IPS-15b (cell line): ENCODE measurements at regions not wholly inside any gene's neighbourhood (a gene's known extent, or its start where the extent isn't known, plus 50 kb on each side); places are given as distances from the start of the nearest gene placed in this dataset.
"Not testable (repeated sequence)": the region's sequence is repeated elsewhere in the genome, so short reads cannot be mapped to it uniquely, and the experiment has no call there.

Experiments
- H3K27me3 ChIP-seq: one replicate; pipeline ENCODE4 v1.6.1; 2013; ENCODE audit warnings: low read length; ENCODE audit not compliant: control insufficient read depth, insufficient read depth
- H3K36me3 ChIP-seq: one replicate; pipeline ENCODE4 v1.6.1; 2013; ENCODE audit warnings: low read length; ENCODE audit not compliant: control insufficient read depth, insufficient read depth
- H3K4me1 ChIP-seq: one replicate; pipeline ENCODE4 v1.6.1; 2013; ENCODE audit warnings: mild to moderate bottlenecking, low read length; ENCODE audit not compliant: control insufficient read depth, insufficient read depth
- H3K4me3 ChIP-seq: one replicate; pipeline ENCODE4 v1.5.1; 2013; ENCODE audit warnings: low read depth, low read length
- H3K9ac ChIP-seq: one replicate; pipeline ENCODE4 v1.6.1; 2013; ENCODE audit warnings: low read depth, mild to moderate bottlenecking, low read length
- H3K9me3 ChIP-seq: one replicate; pipeline ENCODE4 v1.6.1; 2013; ENCODE audit warnings: mild to moderate bottlenecking, low read length; ENCODE audit not compliant: control insufficient read depth, insufficient read depth

DNA sequence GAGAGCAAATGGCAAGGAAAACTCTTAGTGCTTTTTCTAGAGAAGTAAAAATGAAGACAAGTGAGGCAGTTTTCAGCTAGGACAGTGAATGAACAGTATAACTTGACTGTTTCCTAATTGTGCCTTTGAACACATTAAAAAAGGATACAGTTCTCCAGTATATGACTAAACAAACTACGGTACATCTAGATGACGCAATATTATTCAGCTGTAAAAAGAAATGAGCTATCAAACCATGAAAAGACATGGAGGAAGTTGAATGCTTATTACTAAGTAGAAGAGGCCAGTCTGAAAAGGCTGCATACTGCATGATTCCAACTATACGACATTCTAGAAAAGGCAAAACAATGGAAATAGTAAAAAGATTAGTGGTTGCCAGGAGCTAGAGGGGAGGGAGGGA lies 206.3 kb downstream of the SIPA1L2 start:
- Histone ChIP-seq H3K36me3 (no peaks in the 10 kb centered on the region), H3K9me3 (no peaks in the 10 kb centered on the region), H3K4me3 (no peak overlapping the region), H3K4me1 (no peaks in the 10 kb centered on the region), H3K27me3 (no peaks in the 10 kb centered on the region), H3K9ac (no peak overlapping the region)

DNA sequence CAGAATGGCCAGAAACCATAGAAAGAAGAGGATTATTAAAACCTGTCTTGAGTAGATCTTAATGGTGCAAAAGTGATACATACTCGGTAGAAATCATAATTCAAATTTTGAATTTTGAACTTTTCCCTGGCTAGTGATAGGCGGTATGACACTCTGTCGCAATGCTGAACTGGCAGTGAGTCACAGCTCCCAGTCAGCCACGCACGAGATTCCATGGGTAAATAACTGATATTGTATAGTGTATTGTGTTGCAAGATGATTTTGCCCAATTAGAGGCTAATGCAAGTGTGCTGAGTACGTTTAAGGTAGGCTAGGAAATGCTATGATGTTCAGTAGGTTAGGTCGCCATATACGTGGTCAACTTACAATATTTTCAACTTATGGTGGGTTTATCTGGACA lies 207.0 kb downstream of the SIPA1L2 start:
- no peaks in the 10 kb centered on the region for H3K36me3 ChIP-seq
- H3K4me3 ChIP-seq = no peak overlapping the region
- no peaks in the 10 kb centered on the region for H3K9me3 ChIP-seq
- no peak overlapping the region for H3K9ac ChIP-seq
- H3K4me1 ChIP-seq = no peaks in the 10 kb centered on the region
- no peaks in the 10 kb centered on the region for H3K27me3 ChIP-seq

DNA sequence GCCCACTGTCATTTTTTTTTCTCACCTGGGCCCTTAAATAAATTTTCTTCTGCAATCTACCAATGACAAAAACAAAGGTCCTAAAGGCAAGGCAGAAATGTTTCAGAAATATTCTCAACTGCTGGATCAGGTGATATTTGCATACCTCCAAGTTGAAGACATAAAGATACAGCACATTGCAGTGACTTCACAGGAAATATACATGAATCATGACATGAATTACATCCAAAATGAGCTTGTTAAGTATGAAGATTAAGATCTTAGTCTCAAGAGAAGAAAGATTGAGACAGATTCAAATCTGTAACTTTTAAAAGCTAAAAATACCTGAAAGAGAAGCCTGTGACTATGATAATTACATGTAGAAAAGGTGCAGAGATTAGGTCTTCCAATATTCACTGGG lies 207.8 kb downstream of the SIPA1L2 start:
- H3K9me3 ChIP-seq = no peaks in the 10 kb centered on the region
- no peaks in the 10 kb centered on the region for H3K4me1 ChIP-seq
- no peak overlapping the region for H3K9ac ChIP-seq
- H3K36me3 ChIP-seq = no peaks in the 10 kb centered on the region
- no peak overlapping the region for H3K4me3 ChIP-seq
- H3K27me3 ChIP-seq = no peaks in the 10 kb centered on the region

DNA sequence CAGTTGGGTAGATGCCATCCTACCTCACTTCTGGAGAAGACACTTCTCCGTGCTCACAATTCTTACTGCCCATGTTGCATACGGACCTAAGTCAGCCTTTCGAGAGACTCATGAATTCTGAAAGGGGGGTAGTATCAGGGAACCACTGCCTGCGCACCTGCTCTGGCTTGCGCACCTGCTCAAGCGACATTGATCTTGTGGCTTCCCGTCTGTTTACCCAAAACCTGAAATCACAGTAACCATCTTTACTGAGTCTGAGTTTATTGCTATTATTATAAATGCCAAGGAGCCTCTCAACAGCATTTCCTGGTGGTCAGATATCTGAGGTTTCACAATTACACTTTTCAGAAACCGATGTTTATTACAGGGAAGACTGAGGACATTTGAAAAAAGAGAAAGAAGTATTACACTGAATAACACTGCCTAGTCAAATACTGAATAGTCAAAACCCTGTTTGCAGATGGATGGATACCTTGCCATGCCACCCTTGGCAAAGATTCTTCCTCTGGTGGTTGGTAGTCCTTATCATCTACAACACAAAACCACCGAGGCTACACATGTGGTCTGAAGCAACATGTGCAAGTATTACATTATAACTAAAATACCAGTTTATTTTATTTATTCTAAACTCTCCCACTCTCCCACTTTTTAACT lies 208.7 kb downstream of the SIPA1L2 start:
- Histone ChIP-seq H3K4me1 (no peaks in the 10 kb centered on the region), H3K36me3 (no peaks in the 10 kb centered on the region), H3K4me3 (no peak overlapping the region), H3K9me3 (no peaks in the 10 kb centered on the region), H3K27me3 (no peaks in the 10 kb centered on the region), H3K9ac (no peak overlapping the region)

DNA sequence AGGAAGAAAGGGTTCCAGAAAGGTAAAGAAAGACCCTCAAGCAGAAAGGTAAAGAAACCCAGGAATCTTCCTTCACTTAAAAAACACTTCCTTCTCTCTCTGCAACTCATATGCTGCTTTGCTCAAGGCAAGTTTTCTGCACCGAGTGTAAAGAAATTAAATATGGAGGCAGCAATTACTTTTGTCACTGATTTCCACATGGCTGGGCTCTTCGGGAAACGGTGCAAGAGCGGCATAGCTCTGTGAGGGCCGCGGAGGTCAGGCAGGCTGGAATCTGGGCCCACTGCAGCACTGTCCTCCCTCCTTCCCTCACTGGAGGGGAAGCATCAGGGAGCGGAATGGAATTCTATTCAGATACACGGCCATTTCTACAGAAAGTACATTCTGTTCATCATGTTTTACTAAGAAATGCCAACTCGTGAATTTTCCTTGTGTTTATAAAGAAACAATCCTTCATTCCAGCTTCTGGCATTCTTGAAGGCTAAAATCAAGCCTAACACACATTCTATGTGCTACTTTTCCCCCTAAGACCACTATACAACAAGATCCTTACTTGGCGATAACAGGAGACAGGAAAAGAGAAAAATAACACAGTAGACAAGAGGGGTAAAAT lies 212.2 kb downstream of the SIPA1L2 start:
- no peak overlapping the region for H3K4me3 ChIP-seq
- no peaks in the 10 kb centered on the region for H3K36me3 ChIP-seq
- no peaks in the 10 kb centered on the region for H3K27me3 ChIP-seq
- H3K9me3 ChIP-seq = no peaks in the 10 kb centered on the region
- H3K4me1 ChIP-seq = no peaks in the 10 kb centered on the region
- H3K9ac ChIP-seq = no peak overlapping the region

DNA sequence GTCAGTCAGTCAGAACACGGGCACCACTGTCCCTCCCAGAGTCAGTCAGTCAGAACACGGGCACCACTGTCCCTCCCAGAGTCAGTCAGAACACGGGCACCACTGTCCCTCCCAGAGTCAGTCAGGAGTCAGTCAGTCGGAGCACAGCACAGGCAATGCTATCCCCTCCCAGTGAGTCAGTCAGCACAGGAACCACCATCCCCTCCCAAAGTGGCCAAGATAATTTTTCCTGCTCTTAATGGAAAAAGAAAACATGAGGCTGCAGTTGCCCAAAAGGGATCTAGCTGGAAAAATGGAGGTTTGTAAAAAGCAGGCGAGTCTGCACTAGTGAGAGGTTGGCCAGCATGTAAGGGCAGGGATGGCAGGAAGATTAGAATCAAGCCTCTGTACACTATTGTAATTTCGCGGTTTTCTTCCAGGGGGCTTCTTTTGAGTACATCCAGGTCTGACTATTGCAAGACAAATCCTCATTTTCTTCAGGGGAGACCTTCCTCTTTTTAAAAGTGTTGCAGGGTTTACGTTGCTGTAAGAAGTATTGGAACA lies 213.8 kb downstream of the SIPA1L2 start:
- no peaks in the 10 kb centered on the region for H3K4me1 ChIP-seq
- no peak overlapping the region for H3K9ac ChIP-seq
- no peaks in the 10 kb centered on the region for H3K27me3 ChIP-seq
- H3K9me3 ChIP-seq = no peaks in the 10 kb centered on the region
- no peak overlapping the region for H3K4me3 ChIP-seq
- H3K36me3 ChIP-seq = no peaks in the 10 kb centered on the region

DNA sequence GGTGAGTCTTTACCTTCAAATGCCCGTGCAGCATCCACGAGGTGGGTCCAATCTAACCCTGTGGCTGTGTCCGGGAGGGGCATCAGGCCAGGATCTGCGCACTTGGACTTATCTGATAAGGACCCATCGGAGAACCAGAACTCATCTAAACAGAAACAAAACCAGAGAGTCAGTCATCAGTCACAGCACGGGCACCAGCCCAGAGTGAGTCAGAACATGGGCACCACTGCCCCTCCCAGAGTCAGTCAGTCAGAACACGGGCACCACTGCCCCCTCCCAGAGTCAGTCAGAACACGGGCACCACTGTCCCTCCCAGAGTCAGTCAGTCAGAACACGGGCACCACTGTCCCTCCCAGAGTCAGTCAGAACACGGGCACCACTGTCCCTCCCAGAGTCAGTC lies 214.5 kb downstream of the SIPA1L2 start:
- H3K36me3 ChIP-seq, H3K9me3 ChIP-seq, H3K4me3 ChIP-seq, H3K9ac ChIP-seq, H3K4me1 ChIP-seq, H3K27me3 ChIP-seq: not testable (repeated sequence)

DNA sequence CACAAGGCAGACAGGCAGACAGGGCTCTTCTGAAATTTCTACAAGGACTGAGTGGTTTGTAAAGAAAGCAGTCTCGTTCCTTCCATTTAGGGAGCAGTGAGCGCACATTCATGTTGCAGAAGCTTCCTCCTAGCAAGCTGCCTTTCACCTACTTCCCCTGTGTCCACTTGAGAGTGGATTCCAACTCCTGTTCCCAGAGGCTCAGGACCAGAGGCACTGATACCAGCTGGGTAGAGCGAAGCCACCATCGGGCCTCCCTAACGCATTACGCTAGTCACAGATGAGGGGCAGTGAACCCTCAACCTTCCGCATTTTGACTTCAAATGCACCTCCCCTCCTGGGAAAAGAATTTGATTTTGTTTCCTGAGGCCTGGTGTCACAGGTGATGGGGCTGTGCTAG lies 215.8 kb downstream of the SIPA1L2 start:
- Histone ChIP-seq H3K4me1 (no peaks in the 10 kb centered on the region), H3K36me3 (no peaks in the 10 kb centered on the region), H3K9ac (no peak overlapping the region), H3K9me3 (no peaks in the 10 kb centered on the region), H3K27me3 (no peaks in the 10 kb centered on the region), H3K4me3 (no peak overlapping the region)

DNA sequence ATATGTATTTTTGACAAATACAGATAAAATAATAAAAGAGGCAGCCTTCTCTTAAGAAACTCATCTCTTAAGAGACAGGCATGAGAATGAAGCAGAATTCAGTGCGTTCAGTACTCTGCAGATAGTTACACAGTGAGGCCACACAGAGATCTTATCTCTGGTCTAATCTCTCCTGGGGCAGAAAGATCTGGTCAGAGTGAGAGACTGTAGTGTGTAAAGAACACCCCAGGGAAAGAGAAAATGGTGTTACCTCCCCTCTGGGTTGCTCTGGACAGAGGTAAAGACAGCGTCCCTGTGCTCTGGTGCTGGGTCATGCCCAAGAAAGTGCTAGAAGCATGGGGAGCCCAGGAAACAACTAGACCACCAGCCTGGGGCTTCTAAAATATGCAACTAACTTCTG lies 216.3 kb downstream of the SIPA1L2 start:
- Histone ChIP-seq H3K9ac (no peak overlapping the region), H3K27me3 (no peaks in the 10 kb centered on the region), H3K36me3 (no peaks in the 10 kb centered on the region), H3K9me3 (no peaks in the 10 kb centered on the region), H3K4me1 (no peaks in the 10 kb centered on the region), H3K4me3 (no peak overlapping the region)

DNA sequence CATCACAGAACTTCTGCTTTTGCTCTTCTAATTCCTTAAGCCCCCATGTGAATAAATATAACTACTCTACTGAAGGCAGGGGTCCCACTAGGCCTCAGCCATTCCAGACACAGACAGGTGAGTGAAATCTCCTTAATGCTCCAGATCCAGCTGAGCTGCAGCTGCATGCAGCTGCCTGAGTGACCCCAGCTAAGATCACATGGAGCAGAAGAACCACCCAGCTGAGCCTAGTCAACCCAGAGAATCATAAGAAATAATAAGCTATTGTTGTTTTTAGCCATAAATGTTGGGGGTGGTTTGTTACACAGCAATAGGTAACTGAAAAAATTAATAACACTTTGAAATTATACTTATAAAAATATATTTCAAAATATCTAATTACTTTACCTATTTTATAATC lies 220.3 kb downstream of the SIPA1L2 start:
- Histone ChIP-seq H3K4me3 (no peak overlapping the region), H3K27me3 (no peaks in the 10 kb centered on the region), H3K36me3 (no peaks in the 10 kb centered on the region), H3K9ac (no peak overlapping the region), H3K9me3 (no peaks in the 10 kb centered on the region), H3K4me1 (no peaks in the 10 kb centered on the region)

DNA sequence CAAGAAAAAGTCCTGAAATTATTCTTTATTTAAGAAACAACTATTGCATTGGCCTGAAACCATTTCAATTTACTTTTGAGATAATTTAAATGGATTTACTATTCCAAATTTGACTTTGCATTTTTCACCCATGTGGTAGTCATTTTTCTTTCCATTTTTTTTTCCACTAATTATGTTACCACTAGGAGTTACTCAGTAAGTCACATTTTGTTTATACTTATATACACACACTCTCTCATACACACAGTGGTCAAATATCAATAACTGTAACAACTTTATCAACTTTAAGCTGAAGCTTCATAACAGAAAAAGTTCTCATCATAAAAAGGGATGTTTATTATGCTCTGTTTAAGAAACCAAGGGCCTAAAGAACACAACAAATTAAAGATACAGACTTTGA lies 222.8 kb downstream of the SIPA1L2 start:
- Histone ChIP-seq H3K9ac (no peak overlapping the region), H3K9me3 (no peaks in the 10 kb centered on the region), H3K36me3 (no peaks in the 10 kb centered on the region), H3K4me3 (no peak overlapping the region), H3K27me3 (no peaks in the 10 kb centered on the region), H3K4me1 (no peaks in the 10 kb centered on the region)

DNA sequence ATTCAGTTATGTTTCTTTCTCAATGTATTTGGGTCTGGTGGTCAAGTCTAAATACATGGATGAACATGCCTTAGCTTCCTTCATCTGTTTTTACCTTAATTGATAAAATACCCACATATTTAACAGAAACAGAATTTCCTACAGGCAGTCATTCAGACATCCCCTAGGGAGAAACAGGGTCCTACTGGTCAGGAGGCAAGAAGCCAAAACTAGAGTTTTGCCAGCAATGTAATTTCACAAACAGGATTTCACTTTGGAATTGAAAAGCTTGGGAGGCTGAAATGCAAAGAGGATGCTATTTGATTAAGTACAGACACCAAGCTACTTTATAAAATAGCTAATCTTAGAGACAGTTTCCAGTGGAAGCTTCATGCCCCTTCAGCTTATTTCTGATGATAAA lies 224.2 kb downstream of the SIPA1L2 start:
- Histone ChIP-seq H3K36me3 (no peaks in the 10 kb centered on the region), H3K27me3 (no peaks in the 10 kb centered on the region), H3K4me1 (no peaks in the 10 kb centered on the region), H3K9ac (no peak overlapping the region), H3K4me3 (no peak overlapping the region), H3K9me3 (no peaks in the 10 kb centered on the region)
